Gastroesophageal sphincter (tissue), 4 donors: ENCODE measurements at regions not wholly inside any gene's neighbourhood (a gene's known extent, or its start where the extent isn't known, plus 50 kb on each side); places are given as distances from the start of the nearest gene placed in this dataset.

Source experiments
- ATAC-seq: fragments of 150-250 bp; one replicate; pipeline ENCODE4 v1.9.1; 2016; ENCODE audit warnings: mild to moderate bottlenecking, moderate library complexity
- H3K27ac ChIP-seq, 4 donors: fragments of 200-600 bp; sonication (generic) in 3 of 4; 1 replicate in 3 of 4; 2 replicates in 1 of 4; pipeline ENCODE4 v1.5.1; 2016 to 2019
- H3K27me3 ChIP-seq: fragments of 200-600 bp; sonication (generic); one replicate; pipeline ENCODE4 v1.5.1; 2019
- H3K36me3 ChIP-seq, 2 donors: fragments of 200-600 bp; sonication (generic); one replicate each; pipeline ENCODE4 v1.5.1; 2019; ENCODE audit warnings: control low read depth in 1 of 2
- H3K4me1 ChIP-seq, 3 donors: fragments of 200-600 bp; sonication (generic); 1 replicate in 2 of 3; 2 replicates in 1 of 3; pipeline ENCODE4 v1.5.1; 2016 to 2019; ENCODE audit warnings: control low read depth in 2 of 3
- H3K4me3 ChIP-seq, 2 donors: fragments of 200-600 bp; sonication (generic); one replicate each; pipeline ENCODE4 v1.5.1; 2019; ENCODE audit warnings: mild to moderate bottlenecking in 1 of 2, moderate library complexity in 1 of 2
- H3K9me3 ChIP-seq, 3 donors: fragments of 200-600 bp; sonication (generic); one replicate each; pipeline ENCODE4 v1.5.1; 2017 to 2019; ENCODE audit warnings: control low read depth in 2 of 3
- CTCF ChIP-seq, 4 experiments: fragments of 200-600 bp in 2 of 4; fragments of 450-650 bp in 2 of 4; sonication (generic) in 1 of 4; IDR thresholded peaks; one replicate each; pipeline ENCODE4 v1.5.1; 2017 to 2019; ENCODE audit warnings: antibody characterized with exemption in 4 of 4, mild to moderate bottlenecking in 2 of 4, moderate library complexity in 2 of 4
- EP300 ChIP-seq: sonication (generic); formaldehyde crosslinking; IDR thresholded peaks from one replicate; pipeline ENCODE4 v1.6.1; 2017; ENCODE audit warnings: antibody characterized with exemption, mild to moderate bottlenecking
- POLR2A ChIP-seq, 2 donors: fragments of 450-650 bp; IDR thresholded peaks; one replicate each; pipeline ENCODE4 v1.6.1; 2017; ENCODE audit warnings: antibody characterized with exemption in 2 of 2, mild to moderate bottlenecking in 2 of 2, moderate library complexity in 1 of 2
- POLR2AphosphoS5 ChIP-seq: sonication (generic); formaldehyde crosslinking; IDR thresholded peaks from one replicate; pipeline ENCODE4 v1.6.1; 2017; ENCODE audit warnings: antibody characterized with exemption
- WGBS, 2 donors: methylation state at CpG; one replicate each; pipeline ENCODE4 v1.1.5; 2018; ENCODE audit warnings: low coverage in 1 of 2; 5-methylcytosine and 5-hydroxymethylcytosine counted together

- Histone ChIP-seq H3K4me1 (no peaks in the 10 kb centered on the region), H3K4me3 (no peak overlapping the region), H3K9me3 (no peaks in the 10 kb centered on the region), H3K27ac (no peak overlapping the region), H3K27me3 (no peaks in the 10 kb centered on the region), H3K36me3 (no peaks in the 10 kb centered on the region)
- 65 to 82% methylated on average over 2 of the region's 2 CpGs for WGBS, 2 donors
- TF ChIP-seq EP300, result no peak
- TF ChIP-seq CTCF (IDR thresholded peaks at IDR 0.05), result no peak
- no peak for TF ChIP-seq POLR2A (IDR thresholded peaks at IDR 0.05)
- TF ChIP-seq POLR2AphosphoS5, result no peak
- ATAC-seq, result no peak
These were observed 797.4 kb downstream of the RPS29 start for GRCh38 chr14:48788771-48789170.

- Histone ChIP-seq H3K27ac (no peak overlapping the region), H3K9me3 (no peaks in the 10 kb centered on the region), H3K27me3 (no peaks in the 10 kb centered on the region), H3K4me3 (no peak overlapping the region), H3K4me1 (no peaks in the 10 kb centered on the region), H3K36me3 (no peaks in the 10 kb centered on the region)
- 78 to 82% methylated on average over 2 of the region's 2 CpGs for WGBS, 2 donors
- no peak for ATAC-seq
- TF ChIP-seq POLR2AphosphoS5, result no peak
- TF ChIP-seq POLR2A (IDR thresholded peaks at IDR 0.05), result no peak
- no peak for TF ChIP-seq CTCF (IDR thresholded peaks at IDR 0.05)
- TF ChIP-seq EP300, result no peak
These were observed 799.7 kb downstream of the RPS29 start for GRCh38 chr14:48786498-48786897.

- no peak overlapping the region for H3K27ac ChIP-seq
- no peak for ATAC-seq
- 0 to 18% methylated on average over 1 of the region's 1 CpG for WGBS, 2 donors
- no peaks in the 10 kb centered on the region for H3K27me3 ChIP-seq
- H3K4me3 ChIP-seq, result no peak overlapping the region
- no peak for TF ChIP-seq POLR2AphosphoS5
- no peak for TF ChIP-seq POLR2A (IDR thresholded peaks at IDR 0.05)
- no peak for TF ChIP-seq CTCF (IDR thresholded peaks at IDR 0.05)
- TF ChIP-seq EP300, result no peak
- H3K4me1 ChIP-seq, result peaks cover 0 to 15% (median 0%) of the 10 kb centered on the region in 3 donors
- H3K9me3 ChIP-seq, result peaks cover 0 to 18% (median 0%) of the 10 kb centered on the region in 3 donors
- H3K36me3 ChIP-seq, result no peaks in the 10 kb centered on the region
These were observed 814.5 kb downstream of the RPS29 start for GRCh38 chr14:48771717-48772116.

- ATAC-seq, result no peak
- Histone ChIP-seq H3K9me3 (no peaks in the 10 kb centered on the region), H3K4me3 (no peak overlapping the region), H3K27ac (no peak overlapping the region), H3K36me3 (no peaks in the 10 kb centered on the region), H3K27me3 (no peaks in the 10 kb centered on the region), H3K4me1 (no peaks in the 10 kb centered on the region)
- TF ChIP-seq CTCF (IDR thresholded peaks at IDR 0.05) (no peak), POLR2AphosphoS5 (no peak), EP300 (no peak), POLR2A (IDR thresholded peaks at IDR 0.05) (no peak)
These were observed 834.9 kb downstream of the RPS29 start for GRCh38 chr14:48751293-48751692.

GRCh38 chr14:48748151-48748675, 838.0 kb downstream of the RPS29 start:
- TF ChIP-seq EP300 (no peak), POLR2A (IDR thresholded peaks at IDR 0.05) (no peak), POLR2AphosphoS5 (no peak), CTCF (IDR thresholded peaks at IDR 0.05) (no peak)
- H3K36me3 ChIP-seq, result no peaks in the 10 kb centered on the region
- no peaks in the 10 kb centered on the region for H3K4me1 ChIP-seq
- H3K4me3 ChIP-seq, result no peak overlapping the region
- no peaks in the 10 kb centered on the region for H3K9me3 ChIP-seq
- 38 to 47% methylated on average over 2 of the region's 2 CpGs for WGBS, 2 donors
- H3K27me3 ChIP-seq, result no peaks in the 10 kb centered on the region
- H3K27ac ChIP-seq, result no peak overlapping the region
- no peak for ATAC-seq
